ENCODE measurements at regions not wholly inside any gene's neighbourhood (a gene's known extent, or its start where the extent isn't known, plus 50 kb on each side); places are given as distances from the start of the nearest gene placed in this dataset.

DNA sequence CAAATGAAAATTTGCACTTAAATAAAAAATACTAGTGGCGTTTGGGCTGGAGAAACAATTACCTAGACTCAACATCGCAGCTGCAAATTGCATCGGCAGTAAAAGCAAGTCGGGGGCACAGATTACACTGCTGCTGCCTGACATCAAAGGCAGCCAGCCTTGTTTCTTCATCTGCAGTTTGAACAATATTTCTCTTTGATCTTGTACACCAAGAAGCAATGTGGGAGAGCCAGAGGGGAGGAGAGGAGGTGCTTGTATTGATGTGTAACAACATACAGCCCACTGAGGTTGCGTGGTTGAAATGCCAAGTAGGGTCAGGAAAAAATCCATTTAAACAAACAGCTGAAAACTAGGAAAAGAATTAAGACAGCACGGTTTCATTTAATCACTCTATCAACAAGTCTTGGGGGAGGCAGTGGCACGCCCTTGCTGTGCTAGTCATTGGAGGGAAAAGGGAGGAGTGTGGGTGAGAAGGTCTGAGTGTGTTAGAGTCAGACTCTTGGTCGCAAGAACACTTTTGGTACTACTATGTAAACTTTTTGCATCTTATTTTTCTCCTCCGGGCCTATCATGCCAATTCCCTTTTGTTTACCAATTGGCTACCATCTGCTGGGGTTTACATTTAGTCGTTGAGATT, 456.5 kb downstream of the OMA1 start:
- intact Hi-C loops (cut with DNase I; ENCODE audit: low total_unique reads), result no loop called here
- Histone ChIP-seq H3K27me3 (no peaks in the 10 kb centered on the region), H3K36me3 (no peaks in the 10 kb centered on the region), H3K4me3 (no peak overlapping the region), H3K9me3 (no peaks in the 10 kb centered on the region), H3K4me1 (no peaks in the 10 kb centered on the region), H3K27ac (no peak overlapping the region)
- TF ChIP-seq, protein P1, sequence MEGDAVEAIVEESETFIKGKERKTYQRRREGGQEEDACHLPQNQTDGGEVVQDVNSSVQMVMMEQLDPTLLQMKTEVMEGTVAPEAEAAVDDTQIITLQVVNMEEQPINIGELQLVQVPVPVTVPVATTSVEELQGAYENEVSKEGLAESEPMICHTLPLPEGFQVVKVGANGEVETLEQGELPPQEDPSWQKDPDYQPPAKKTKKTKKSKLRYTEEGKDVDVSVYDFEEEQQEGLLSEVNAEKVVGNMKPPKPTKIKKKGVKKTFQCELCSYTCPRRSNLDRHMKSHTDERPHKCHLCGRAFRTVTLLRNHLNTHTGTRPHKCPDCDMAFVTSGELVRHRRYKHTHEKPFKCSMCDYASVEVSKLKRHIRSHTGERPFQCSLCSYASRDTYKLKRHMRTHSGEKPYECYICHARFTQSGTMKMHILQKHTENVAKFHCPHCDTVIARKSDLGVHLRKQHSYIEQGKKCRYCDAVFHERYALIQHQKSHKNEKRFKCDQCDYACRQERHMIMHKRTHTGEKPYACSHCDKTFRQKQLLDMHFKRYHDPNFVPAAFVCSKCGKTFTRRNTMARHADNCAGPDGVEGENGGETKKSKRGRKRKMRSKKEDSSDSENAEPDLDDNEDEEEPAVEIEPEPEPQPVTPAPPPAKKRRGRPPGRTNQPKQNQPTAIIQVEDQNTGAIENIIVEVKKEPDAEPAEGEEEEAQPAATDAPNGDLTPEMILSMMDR (IDR thresholded peaks at IDR 0.05), result no peak
- DNase-seq, result no peak

DNA sequence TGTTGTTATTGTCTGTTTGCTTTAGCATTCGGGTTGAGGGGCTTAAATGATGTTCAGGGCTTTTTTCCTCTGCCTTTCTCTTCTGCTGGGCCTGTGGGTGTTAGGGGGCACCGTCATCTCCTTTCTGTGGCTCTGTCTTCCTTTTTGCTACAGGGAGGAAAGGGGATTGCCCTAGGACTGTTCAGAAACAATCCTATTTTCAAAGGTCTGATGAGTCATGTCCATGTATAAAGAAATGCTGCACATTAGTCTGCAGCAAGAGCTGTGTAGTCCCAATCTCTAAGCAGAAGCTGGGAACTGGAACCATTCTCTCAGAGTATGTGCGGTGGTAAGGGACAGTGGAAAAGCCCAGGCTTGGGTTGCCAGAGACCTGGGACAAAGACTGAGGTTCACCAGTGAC, 462.3 kb downstream of the OMA1 start:
- intact Hi-C loops (cut with DNase I; ENCODE audit: low total_unique reads), result no loop called here
- TF ChIP-seq, protein P1 (IDR thresholded peaks at IDR 0.05), result no peak
- Histone ChIP-seq H3K36me3 (no peaks in the 10 kb centered on the region), H3K9me3 (no peaks in the 10 kb centered on the region), H3K4me3 (no peak overlapping the region), H3K4me1 (no peaks in the 10 kb centered on the region), H3K27ac (no peak overlapping the region), H3K27me3 (no peaks in the 10 kb centered on the region)
- no peak for DNase-seq

DNA sequence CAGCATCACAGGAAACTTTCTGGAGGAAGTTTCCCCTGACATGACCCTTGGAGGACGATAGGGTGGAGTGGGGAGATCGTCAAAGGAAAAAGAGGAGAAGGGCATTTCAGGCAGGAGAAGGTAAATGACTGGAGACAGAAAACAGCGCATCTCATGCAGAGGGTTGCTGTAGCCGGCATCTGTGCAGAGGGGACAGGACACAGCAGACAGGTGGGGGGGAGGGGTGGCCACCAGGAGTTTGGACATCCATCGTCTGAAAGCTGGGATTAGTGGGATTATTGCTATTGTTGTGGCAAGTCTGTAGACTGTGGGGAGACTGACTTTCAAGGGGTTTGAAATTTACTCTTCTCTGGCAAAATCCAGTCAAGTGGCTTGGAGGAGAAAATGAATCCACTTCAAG, 463.9 kb downstream of the OMA1 start:
- TF ChIP-seq, protein P1 (IDR thresholded peaks at IDR 0.05), result no peak
- Histone ChIP-seq H3K9me3 (no peaks in the 10 kb centered on the region), H3K4me3 (no peak overlapping the region), H3K27ac (no peak overlapping the region), H3K36me3 (no peaks in the 10 kb centered on the region), H3K27me3 (no peaks in the 10 kb centered on the region), H3K4me1 (no peaks in the 10 kb centered on the region)
- no peak for DNase-seq
- intact Hi-C loops (cut with DNase I; ENCODE audit: low total_unique reads), result no loop called here

DNA sequence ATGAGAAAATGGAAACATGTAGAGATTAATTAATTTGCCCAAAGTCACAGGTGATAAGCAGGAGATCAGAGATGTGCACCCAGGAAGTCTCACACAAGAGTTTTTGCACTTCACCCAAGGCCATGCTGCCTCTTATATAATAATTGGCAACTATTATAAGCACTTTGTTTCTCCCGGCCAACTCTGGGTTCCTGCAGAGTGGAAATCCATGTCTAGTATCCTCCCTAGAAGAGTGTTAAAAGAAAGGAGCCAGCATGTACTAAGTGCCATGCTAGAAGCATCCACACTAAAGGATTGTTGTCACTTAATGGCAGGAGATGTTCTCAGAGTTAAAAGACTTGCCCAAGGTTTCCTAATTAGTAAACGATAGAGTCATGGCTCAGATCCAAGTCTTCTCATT, 470.3 kb downstream of the OMA1 start:
- TF ChIP-seq, protein P1 (IDR thresholded peaks at IDR 0.05), result no peak
- no peaks in the 10 kb centered on the region for H3K9me3 ChIP-seq
- no peaks in the 10 kb centered on the region for H3K27me3 ChIP-seq
- H3K4me3 ChIP-seq, result no peak overlapping the region
- H3K36me3 ChIP-seq, result no peaks in the 10 kb centered on the region
- no peak for DNase-seq
- no peak overlapping the region for H3K27ac ChIP-seq
- intact Hi-C loops (cut with DNase I; ENCODE audit: low total_unique reads), result no loop called here
- no peaks in the 10 kb centered on the region for H3K4me1 ChIP-seq

DNA sequence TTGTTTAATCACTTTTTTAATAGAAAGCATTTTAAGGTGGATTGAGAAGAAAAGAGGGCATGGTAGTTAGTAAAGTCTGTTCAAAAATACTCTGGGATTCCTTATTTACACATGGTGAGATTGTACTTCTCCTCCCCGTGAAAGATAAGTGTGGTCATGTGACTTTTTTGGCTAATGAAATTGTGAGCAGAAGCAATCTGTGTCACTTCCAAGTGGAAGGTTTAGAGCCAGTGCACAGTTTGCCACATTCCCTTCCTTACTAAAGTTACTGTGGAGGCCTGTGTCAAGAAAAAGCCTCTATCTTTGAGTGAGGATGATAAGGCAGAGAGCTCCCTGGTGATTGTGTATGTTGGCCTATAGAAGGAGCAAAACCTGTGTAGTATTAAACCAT, 471.3 kb downstream of the OMA1 start:
- TF ChIP-seq, protein P1 (IDR thresholded peaks at IDR 0.05), result no peak
- no peaks in the 10 kb centered on the region for H3K27me3 ChIP-seq
- H3K4me3 ChIP-seq, result no peak overlapping the region
- no peaks in the 10 kb centered on the region for H3K4me1 ChIP-seq
- intact Hi-C loops (cut with DNase I; ENCODE audit: low total_unique reads), result no loop called here
- no peaks in the 10 kb centered on the region for H3K36me3 ChIP-seq
- H3K9me3 ChIP-seq, result no peaks in the 10 kb centered on the region
- H3K27ac ChIP-seq, result no peak overlapping the region
- no peak for DNase-seq

DNA sequence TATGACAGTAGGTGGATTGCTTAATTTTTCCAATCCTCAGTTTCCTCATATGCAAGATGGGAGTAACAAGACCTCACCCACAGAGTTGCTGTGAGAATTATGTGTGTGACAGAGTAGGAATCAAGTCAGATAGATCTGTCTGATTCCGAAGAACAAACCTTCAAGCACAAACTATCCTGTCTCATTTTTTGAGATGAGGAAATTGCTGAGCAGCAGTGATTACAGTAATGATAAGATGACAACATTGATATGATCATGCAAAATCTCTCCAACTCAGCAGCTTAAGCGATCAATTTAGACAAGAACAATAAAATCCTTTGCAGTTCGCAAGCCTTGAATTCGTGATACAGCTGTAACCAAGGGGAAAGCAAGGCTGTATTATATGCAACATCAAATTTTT, 474.1 kb downstream of the OMA1 start:
- TF ChIP-seq, protein P1 (IDR thresholded peaks at IDR 0.05), result no peak
- no peak for DNase-seq
- no peaks in the 10 kb centered on the region for H3K36me3 ChIP-seq
- H3K27ac ChIP-seq, result no peak overlapping the region
- no peaks in the 10 kb centered on the region for H3K4me1 ChIP-seq
- intact Hi-C loops (cut with DNase I; ENCODE audit: low total_unique reads), result no loop called here
- H3K27me3 ChIP-seq, result no peaks in the 10 kb centered on the region
- H3K9me3 ChIP-seq, result no peaks in the 10 kb centered on the region
- no peak overlapping the region for H3K4me3 ChIP-seq
